ENCODE measurements at regions not wholly inside any gene's neighbourhood (a gene's known extent, or its start where the extent isn't known, plus 50 kb on each side); places are given as distances from the start of the nearest gene placed in this dataset.

DNA sequence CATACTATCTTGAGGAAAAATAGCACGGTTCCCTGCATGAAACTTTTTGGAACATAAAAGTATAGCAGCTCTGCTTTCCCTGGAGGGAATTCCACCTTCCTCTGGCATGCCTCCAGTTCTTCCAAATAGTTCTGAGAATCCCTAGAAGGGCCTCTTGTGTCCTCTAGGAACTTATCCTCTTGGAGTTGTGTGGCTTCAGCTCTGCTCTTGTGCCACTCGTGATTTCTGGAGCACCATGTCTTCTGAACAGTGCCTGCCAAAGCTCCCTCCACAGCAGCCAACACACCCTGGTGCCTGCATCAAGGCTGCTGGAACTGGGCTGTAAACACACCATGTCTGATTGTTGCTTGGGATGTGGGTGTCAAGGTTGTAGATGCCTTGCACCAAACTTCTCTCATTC lies 65.7 kb upstream of the FLT1 start:
- no peaks in the 10 kb centered on the region for H3K4me1 ChIP-seq (ENCODE audit: insufficient read depth, low read length)
- H4K91ac ChIP-seq (ENCODE audit: insufficient read length, low read depth, low read length): no peak overlapping the region
- no peak for TF ChIP-seq CTCF (conservative IDR thresholded peaks at IDR 0.05)
- no peak overlapping the region for H3K14ac ChIP-seq (ENCODE audit: insufficient read depth, low read length)
- H3K36me3 Mint-ChIP-seq (ENCODE audit: insufficient read depth in 1 of 3, low read depth in 3 of 3): no peaks in the 10 kb centered on the region
- DNase-seq: no peak
- no peak overlapping the region for H2BK5ac ChIP-seq (ENCODE audit: insufficient read length, low read length)
- no peak overlapping the region for H2AK5ac ChIP-seq (ENCODE audit: insufficient read length, low read length)
- no peak overlapping the region for H4K8ac ChIP-seq (replicated peaks; ENCODE audit: insufficient read length, low read depth, low read length)
- no peaks in the 10 kb centered on the region for H4K20me1 ChIP-seq (ENCODE audit: control insufficient read depth, insufficient read depth, insufficient read length)
- no peak overlapping the region for H2AFZ ChIP-seq (ENCODE audit: low read length)
- H3K18ac ChIP-seq (ENCODE audit: insufficient read length, low read depth, low read length): no peak overlapping the region
- no peak overlapping the region for H2BK20ac ChIP-seq (ENCODE audit: low read depth, low read length, poor library complexity, severe bottlenecking)
- peaks cover 25 to 26% of the 10 kb centered on the region in 2 experiments for H3K4me1 Mint-ChIP-seq
- H3K27ac ChIP-seq (ENCODE audit: insufficient read length, low read depth, low read length): no peak overlapping the region
- no peak overlapping the region for H2BK15ac ChIP-seq (ENCODE audit: low read depth, low read length)
- H3K27me3 Mint-ChIP-seq (ENCODE audit: low read depth): no peaks in the 10 kb centered on the region; the same call in 1 of the 2 replicates
- WGBS (ENCODE audit: extremely low coverage, insufficient read length, low lambda C conversion rate): no CpG with 5 or more reads among the region's 2 CpGs
- no peak overlapping the region for H4K5ac ChIP-seq (ENCODE audit: insufficient read length, low read depth, low read length)
- no peak overlapping the region for H3K4ac ChIP-seq (ENCODE audit: low read depth, low read length)
- H3K9me3 Mint-ChIP-seq: no peaks in the 10 kb centered on the region
- H3K23me2 ChIP-seq (ENCODE audit: insufficient read length, low read depth, low read length, poor library complexity, severe bottlenecking): no peaks in the 10 kb centered on the region
- H3K4me2 ChIP-seq (ENCODE audit: insufficient read depth, insufficient read length, low read length): no peak overlapping the region
- H3K56ac ChIP-seq (ENCODE audit: insufficient read length, low read depth, low read length): no peak overlapping the region
- no peak overlapping the region for H3K27ac Mint-ChIP-seq
- no peak overlapping the region for H3K9ac ChIP-seq (ENCODE audit: extremely low read depth, insufficient read length, low read length)
- no peak overlapping the region for H3K4me3 Mint-ChIP-seq
- no peak overlapping the region for H2BK120ac ChIP-seq (ENCODE audit: low read depth, low read length, poor library complexity, severe bottlenecking)
- no peaks in the 10 kb centered on the region for H3K79me1 ChIP-seq (ENCODE audit: insufficient read depth, low read depth, low read length, poor library complexity, severe bottlenecking)
- no peaks in the 10 kb centered on the region for H3K27me3 ChIP-seq (ENCODE audit: insufficient read depth, low read length)
- H3T11ph ChIP-seq (ENCODE audit: low read length): no peak overlapping the region
- H3K9me3 ChIP-seq (ENCODE audit: control insufficient read depth, low read depth, low read length): no peaks in the 10 kb centered on the region
- H3K79me2 ChIP-seq (ENCODE audit: insufficient read depth, low read length): no peaks in the 10 kb centered on the region
- H3K23ac ChIP-seq (ENCODE audit: insufficient read length, low read depth, low read length): no peak overlapping the region
- H2BK12ac ChIP-seq (ENCODE audit: insufficient read length, low read depth, low read length): no peak overlapping the region

Measured in H9 (cell line).